SU-DHL-6 (cell line): ENCODE measurements at regions not wholly inside any gene's neighbourhood (a gene's known extent, or its start where the extent isn't known, plus 50 kb on each side); places are given as distances from the start of the nearest gene placed in this dataset.
A peak's percentile ranks its signal among the peaks of the same experiment; 100 is the strongest.

Source experiments
- EZH2phosphoT487 ChIP-seq: fragments of 200-600 bp; sonication (generic), shearing (Covaris generic); conservative IDR thresholded peaks from 2 replicates; pipeline ENCODE4 v1.6.1; 2018; ENCODE audit warnings: mild to moderate bottlenecking, antibody characterized with exemption, low read length, moderate library complexity, mixed read lengths
- TF ChIP-seq, protein P1 (sequence below): fragments of 200-600 bp; sonication (generic); IDR thresholded peaks from one replicate; pipeline ENCODE4 v1.5.1; 2017; ENCODE audit warnings: antibody characterized with exemption, mild to moderate bottlenecking, low read length, moderate library complexity; ENCODE audit not compliant: insufficient read depth, poor library complexity, severe bottlenecking

DNA sequence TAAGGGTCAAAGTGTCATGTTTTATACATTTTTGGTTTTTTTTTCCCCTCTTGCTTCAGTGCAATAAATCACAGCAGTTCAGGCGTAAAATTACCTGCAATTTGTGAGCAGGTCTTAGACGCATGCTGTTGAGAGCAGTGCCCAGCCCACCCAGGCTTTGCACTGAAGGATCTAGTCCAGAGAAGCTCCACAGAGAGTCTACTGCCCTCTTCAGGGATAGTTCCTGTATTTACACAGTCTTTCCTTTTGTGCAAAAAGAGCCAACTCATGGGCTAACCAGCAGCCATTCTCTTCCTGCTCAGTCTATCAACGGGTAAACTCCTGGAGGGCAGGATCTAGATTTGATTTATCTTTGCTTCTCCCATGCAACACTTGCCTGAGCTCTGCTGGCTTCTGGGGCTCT lies 82.2 kb upstream of the NAMPT start:
- TF ChIP-seq, protein P1, sequence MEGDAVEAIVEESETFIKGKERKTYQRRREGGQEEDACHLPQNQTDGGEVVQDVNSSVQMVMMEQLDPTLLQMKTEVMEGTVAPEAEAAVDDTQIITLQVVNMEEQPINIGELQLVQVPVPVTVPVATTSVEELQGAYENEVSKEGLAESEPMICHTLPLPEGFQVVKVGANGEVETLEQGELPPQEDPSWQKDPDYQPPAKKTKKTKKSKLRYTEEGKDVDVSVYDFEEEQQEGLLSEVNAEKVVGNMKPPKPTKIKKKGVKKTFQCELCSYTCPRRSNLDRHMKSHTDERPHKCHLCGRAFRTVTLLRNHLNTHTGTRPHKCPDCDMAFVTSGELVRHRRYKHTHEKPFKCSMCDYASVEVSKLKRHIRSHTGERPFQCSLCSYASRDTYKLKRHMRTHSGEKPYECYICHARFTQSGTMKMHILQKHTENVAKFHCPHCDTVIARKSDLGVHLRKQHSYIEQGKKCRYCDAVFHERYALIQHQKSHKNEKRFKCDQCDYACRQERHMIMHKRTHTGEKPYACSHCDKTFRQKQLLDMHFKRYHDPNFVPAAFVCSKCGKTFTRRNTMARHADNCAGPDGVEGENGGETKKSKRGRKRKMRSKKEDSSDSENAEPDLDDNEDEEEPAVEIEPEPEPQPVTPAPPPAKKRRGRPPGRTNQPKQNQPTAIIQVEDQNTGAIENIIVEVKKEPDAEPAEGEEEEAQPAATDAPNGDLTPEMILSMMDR: peak; percentile 19
- TF ChIP-seq EZH2phosphoT487: no peak
